ENCODE measurements at regions not wholly inside any gene's neighbourhood (a gene's known extent, or its start where the extent isn't known, plus 50 kb on each side); places are given as distances from the start of the nearest gene placed in this dataset.

DNA sequence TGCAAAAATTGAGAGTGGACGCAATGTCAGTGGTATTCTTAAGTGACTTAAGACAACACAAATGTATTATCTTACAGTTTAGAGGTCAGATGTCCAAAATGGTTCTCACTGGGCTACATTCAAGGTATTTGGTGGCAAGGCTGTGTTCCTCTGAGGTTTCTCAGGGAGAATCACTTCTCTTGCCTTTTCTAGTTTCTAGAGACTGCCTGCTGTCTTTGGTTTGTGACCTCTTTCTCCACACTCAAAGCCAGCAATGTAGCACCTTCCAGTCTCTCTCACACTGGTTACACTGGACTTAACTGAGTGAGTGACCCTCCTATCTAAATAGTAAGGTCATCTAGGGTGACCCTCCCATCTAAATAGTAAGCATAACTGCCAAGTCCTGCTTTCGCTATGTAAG lies 613.2 kb upstream of the COBL start:
- H3K9me3 ChIP-seq: no peaks in the 10 kb centered on the region
- no peak overlapping the region for H3K4me3 ChIP-seq (ENCODE audit: low read depth, low read length)
- H3K4me1 ChIP-seq: no peaks in the 10 kb centered on the region
- no peaks in the 10 kb centered on the region for H3K27me3 ChIP-seq (replicated peaks; ENCODE audit: control insufficient read depth, insufficient read depth, low read length)
- no TSS peak for BruUV-seq (replicated peaks)
- no peak for TF ChIP-seq CTCF (IDR thresholded peaks at IDR 0.05; ENCODE audit: insufficient read depth in 1 of 2, low read depth in 1 of 2, low read length in 1 of 2, severe bottlenecking in 1 of 2, unreplicated experiment in 1 of 2)
- Mint-ChIP-seq H3K27ac (ENCODE audit: unreplicated experiment) (no peak overlapping the region), H3K4me1 (ENCODE audit: low read depth, unreplicated experiment) (peaks cover 10% of the 10 kb centered on the region), H3K36me3 (ENCODE audit: insufficient read depth, unreplicated experiment) (no peaks in the 10 kb centered on the region), H3K9me3 (ENCODE audit: unreplicated experiment) (peaks cover 23% of the 10 kb centered on the region), H3K4me3 (ENCODE audit: unreplicated experiment) (no peak overlapping the region), H3K27me3 (ENCODE audit: insufficient read depth, unreplicated experiment) (no peaks in the 10 kb centered on the region)
- ChIA-PET CTCF (no interaction called here), POLR2A (no interaction called here)
- H3K36me3 ChIP-seq (ENCODE audit: control insufficient read depth, insufficient read depth, low read length): no peaks in the 10 kb centered on the region
- DNase-seq: no peak
- intact Hi-C loops (cut with micrococcal nuclease; ENCODE audit: unreplicated experiment): loop anchor here (5.0 kb wide), 1 partner anchor 52 kb away; no protein-coding TSS in a partner anchor

DNA sequence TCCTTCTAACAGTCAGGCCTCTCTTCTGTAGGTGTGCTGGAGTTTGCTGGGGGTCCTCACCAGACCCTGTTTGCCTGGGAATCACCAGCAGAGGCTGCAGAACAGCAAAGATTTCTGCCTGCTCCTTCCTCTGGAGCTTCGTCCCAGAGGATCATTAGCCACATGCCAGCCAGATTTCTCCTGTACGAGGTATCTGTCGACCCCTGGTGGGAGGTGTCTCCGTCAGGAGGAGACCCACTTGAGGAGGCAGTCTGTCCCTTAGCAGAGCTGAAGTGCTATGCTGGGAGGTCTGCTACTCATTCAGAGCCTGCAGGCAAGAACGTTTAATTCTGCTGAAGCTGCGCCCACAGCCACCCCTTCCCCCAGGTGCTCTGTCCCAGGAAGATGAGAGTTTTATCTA lies 611.1 kb upstream of the COBL start:
- H3K4me1 ChIP-seq: no peaks in the 10 kb centered on the region
- no peak for TF ChIP-seq CTCF (IDR thresholded peaks at IDR 0.05; ENCODE audit: insufficient read depth in 1 of 2, low read depth in 1 of 2, low read length in 1 of 2, severe bottlenecking in 1 of 2, unreplicated experiment in 1 of 2)
- Mint-ChIP-seq H3K27ac (ENCODE audit: unreplicated experiment) (no peak overlapping the region), H3K9me3 (ENCODE audit: unreplicated experiment) (peaks cover 23% of the 10 kb centered on the region), H3K4me3 (ENCODE audit: unreplicated experiment) (no peak overlapping the region), H3K27me3 (ENCODE audit: insufficient read depth, unreplicated experiment) (no peaks in the 10 kb centered on the region), H3K36me3 (ENCODE audit: insufficient read depth, unreplicated experiment) (no peaks in the 10 kb centered on the region), H3K4me1 (ENCODE audit: low read depth, unreplicated experiment) (peaks cover 10% of the 10 kb centered on the region)
- POLR2A ChIA-PET: no interaction called here
- no TSS peak for BruUV-seq (replicated peaks)
- CTCF ChIA-PET: no interaction called here
- H3K9me3 ChIP-seq: no peaks in the 10 kb centered on the region; the same call in 1 of the 2 replicates
- peak in 1 of 2 experiments; percentile 11 for DNase-seq
- H3K36me3 ChIP-seq (ENCODE audit: control insufficient read depth, insufficient read depth, low read length): no peaks in the 10 kb centered on the region
- H3K4me3 ChIP-seq (ENCODE audit: low read depth, low read length): no peak overlapping the region
- no peaks in the 10 kb centered on the region for H3K27me3 ChIP-seq (replicated peaks; ENCODE audit: control insufficient read depth, insufficient read depth, low read length)
- intact Hi-C loops (cut with micrococcal nuclease; ENCODE audit: unreplicated experiment): loop anchor here (5.0 kb wide), 1 partner anchor 55 kb away; no protein-coding TSS in a partner anchor

- no TSS peak for BruUV-seq (replicated peaks)
- no peaks in the 10 kb centered on the region for H3K9me3 ChIP-seq
Measured at GRCh38 chr7:51918581-51918980, 602.0 kb upstream of the COBL start.

More at GRCh38 chr7:51918581-51918980, 602.0 kb upstream of the COBL start:
- DNase-seq: no peak
- Mint-ChIP-seq H3K4me1 (ENCODE audit: low read depth, unreplicated experiment) (no peaks in the 10 kb centered on the region), H3K27me3 (ENCODE audit: insufficient read depth, unreplicated experiment) (peaks cover 3% of the 10 kb centered on the region), H3K9me3 (ENCODE audit: unreplicated experiment) (peaks cover 12% of the 10 kb centered on the region), H3K4me3 (ENCODE audit: unreplicated experiment) (no peak overlapping the region), H3K36me3 (ENCODE audit: insufficient read depth, unreplicated experiment) (peaks cover under 1% of the 10 kb centered on the region), H3K27ac (ENCODE audit: unreplicated experiment) (no peak overlapping the region)
- Histone ChIP-seq H3K36me3 (ENCODE audit: control insufficient read depth, insufficient read depth, low read length) (no peaks in the 10 kb centered on the region), H3K4me3 (ENCODE audit: low read depth, low read length) (no peak overlapping the region), H3K27me3 (replicated peaks; ENCODE audit: control insufficient read depth, insufficient read depth, low read length) (no peaks in the 10 kb centered on the region), H3K4me1 (no peaks in the 10 kb centered on the region)
- no peak for TF ChIP-seq CTCF (IDR thresholded peaks at IDR 0.05; ENCODE audit: insufficient read depth in 1 of 2, low read depth in 1 of 2, low read length in 1 of 2, severe bottlenecking in 1 of 2, unreplicated experiment in 1 of 2)
- intact Hi-C loops (cut with micrococcal nuclease; ENCODE audit: unreplicated experiment): no loop called here
- CTCF ChIA-PET: no interaction called here
- POLR2A ChIA-PET: interaction anchor here (0.6 kb wide), 1 partner anchor 88 kb away, joined by 6 read pairs; no protein-coding TSS in a partner anchor

Data from Caco-2 (cell line).